ENCODE measurements at regions not wholly inside any gene's neighbourhood (a gene's known extent, or its start where the extent isn't known, plus 50 kb on each side); places are given as distances from the start of the nearest gene placed in this dataset.

DNA sequence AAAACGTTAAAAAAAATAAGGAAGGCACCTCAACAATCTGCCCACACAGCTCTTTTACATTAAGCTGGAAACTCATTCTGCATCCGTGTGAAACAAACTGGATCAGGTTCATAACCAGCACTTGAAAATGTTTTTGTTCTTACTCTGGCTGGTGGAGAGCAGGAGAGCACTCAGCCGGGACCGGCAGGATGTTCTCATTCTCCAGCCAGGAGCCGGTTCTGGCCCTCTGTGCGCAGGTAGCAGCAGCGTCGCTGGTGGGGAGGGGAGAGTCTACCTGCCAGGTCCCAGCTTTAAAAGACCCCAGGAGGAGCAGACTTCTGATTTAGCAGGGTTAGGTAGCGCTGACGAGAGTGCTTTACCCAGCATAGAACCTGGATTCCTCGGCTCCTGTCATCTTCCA, 834.9 kb upstream of the SALL3 start:
- ATAC-seq (ENCODE audit: low FRiP score) = no peak
- WGBS, 2 donors = 72% methylated on average over 11 of the region's 11 CpGs
- intact Hi-C loops (cut with DNase I) = no loop called here

DNA sequence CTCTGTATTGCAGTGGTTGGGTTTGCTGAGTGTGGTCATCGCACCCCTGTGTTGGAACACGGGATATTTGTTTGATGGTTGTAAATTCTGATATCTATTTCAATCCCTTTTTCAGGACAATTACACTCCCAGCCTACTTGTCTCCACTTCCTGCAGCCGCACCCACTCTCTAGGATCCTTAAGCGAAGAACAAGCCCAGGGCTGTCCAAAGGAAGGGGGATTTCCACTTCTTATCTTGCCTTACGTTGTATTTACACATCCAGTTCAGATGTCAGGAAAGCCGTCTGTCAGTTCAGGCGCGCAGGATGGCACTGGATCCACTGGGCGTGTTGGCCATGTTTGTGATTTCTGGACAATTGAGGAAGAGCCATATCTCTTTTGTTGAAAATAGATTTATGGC, 834.5 kb upstream of the SALL3 start:
- Histone ChIP-seq H3K27ac (ENCODE audit: low read depth in 1 of 2, low read length in 2 of 2) (no peak overlapping the region), H3K9me3 (ENCODE audit: control insufficient read depth, low read length) (no peaks in the 10 kb centered on the region), H3K27me3 (ENCODE audit: control insufficient read depth in 1 of 2, insufficient read depth in 2 of 2, low read length in 1 of 2) (no peaks in the 10 kb centered on the region), H3K4me3 (ENCODE audit: low read length in 2 of 2) (no peak overlapping the region), H3K36me3 (ENCODE audit: control insufficient read depth in 1 of 2, insufficient read depth in 2 of 2, low read length in 1 of 2) (no peaks in the 10 kb centered on the region), H3K4me1 (ENCODE audit: control insufficient read depth in 1 of 2, insufficient read depth in 2 of 2, low read length in 2 of 2) (no peaks in the 10 kb centered on the region)
- DNase-seq = no peak
- intact Hi-C loops (cut with DNase I) = no loop called here
- WGBS, 2 donors = 82 to 85% methylated on average over 9 of the region's 9 CpGs
- ATAC-seq (ENCODE audit: low FRiP score) = no peak

More for the DNA sequence above, 834.9 kb upstream of the SALL3 start:
- H3K4me1 ChIP-seq (ENCODE audit: control insufficient read depth in 1 of 2, insufficient read depth in 2 of 2, low read length in 2 of 2) = no peaks in the 10 kb centered on the region
- no peaks in the 10 kb centered on the region for H3K9me3 ChIP-seq (ENCODE audit: control insufficient read depth, low read length)
- no peak for DNase-seq
- no peaks in the 10 kb centered on the region for H3K36me3 ChIP-seq (ENCODE audit: control insufficient read depth in 1 of 2, insufficient read depth in 2 of 2, low read length in 1 of 2)
- H3K4me3 ChIP-seq (ENCODE audit: low read length in 2 of 2) = no peak overlapping the region
- H3K27ac ChIP-seq (ENCODE audit: low read depth in 1 of 2, low read length in 2 of 2) = no peak overlapping the region
- no peaks in the 10 kb centered on the region for H3K27me3 ChIP-seq (ENCODE audit: control insufficient read depth in 1 of 2, insufficient read depth in 2 of 2, low read length in 1 of 2)

DNA sequence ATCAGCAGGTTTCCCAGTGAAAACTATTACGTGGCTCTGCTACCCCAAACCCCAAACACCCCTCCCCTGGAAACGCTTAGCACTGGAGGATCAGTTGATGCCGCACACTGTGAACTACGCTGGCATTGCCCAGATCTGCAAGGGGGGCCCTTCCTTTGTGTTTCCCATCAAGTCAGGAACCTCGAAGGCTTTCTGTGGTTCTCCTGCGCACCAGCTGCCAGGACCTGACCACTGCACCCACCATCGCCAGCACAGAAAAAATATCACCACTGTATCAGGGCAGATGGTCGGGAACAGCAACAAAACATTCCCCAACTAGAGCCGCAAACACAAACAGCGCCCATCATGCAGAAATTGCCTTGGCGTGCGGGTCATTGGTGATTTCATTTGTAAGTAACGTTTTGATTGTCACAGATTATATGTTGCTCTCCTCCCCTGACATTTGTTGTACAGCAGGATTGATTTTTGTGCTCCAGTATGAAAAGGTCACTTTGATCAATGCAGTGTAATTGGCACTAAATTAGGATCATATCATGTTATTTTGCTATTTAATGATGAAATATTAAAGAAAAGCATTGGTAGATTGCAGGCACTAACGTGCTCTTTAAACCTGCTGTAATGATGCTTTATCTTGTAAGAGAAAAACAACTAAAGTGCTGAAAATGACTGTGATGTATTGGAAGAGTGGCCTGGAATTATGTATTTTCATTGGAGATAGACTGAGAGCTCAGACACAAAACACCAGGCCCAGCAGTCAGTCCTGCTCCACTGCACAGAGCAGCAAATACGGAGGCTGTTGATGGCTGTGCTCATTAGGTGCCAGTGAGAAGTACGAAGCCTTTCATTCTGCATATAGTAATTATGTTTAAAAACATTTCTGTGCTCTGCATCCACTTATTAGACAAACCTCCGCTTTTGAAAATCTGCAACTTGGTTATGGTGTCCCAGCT, 833.2 kb upstream of the SALL3 start:
- no peaks in the 10 kb centered on the region for H3K9me3 ChIP-seq (ENCODE audit: control insufficient read depth, low read length)
- no peaks in the 10 kb centered on the region for H3K36me3 ChIP-seq (ENCODE audit: control insufficient read depth in 1 of 2, insufficient read depth in 2 of 2, low read length in 1 of 2)
- ATAC-seq (ENCODE audit: low FRiP score) (no peak), DNase-seq (no peak)
- intact Hi-C loops (cut with DNase I) = no loop called here
- WGBS, 2 donors = 74 to 77% methylated on average over 17 of the region's 17 CpGs
- no peaks in the 10 kb centered on the region for H3K27me3 ChIP-seq (ENCODE audit: control insufficient read depth in 1 of 2, insufficient read depth in 2 of 2, low read length in 1 of 2)
- H3K4me3 ChIP-seq (ENCODE audit: low read length in 2 of 2) = no peak overlapping the region
- H3K27ac ChIP-seq (ENCODE audit: low read depth in 1 of 2, low read length in 2 of 2) = no peak overlapping the region
- H3K4me1 ChIP-seq (ENCODE audit: control insufficient read depth in 1 of 2, insufficient read depth in 2 of 2, low read length in 2 of 2) = no peaks in the 10 kb centered on the region

DNA sequence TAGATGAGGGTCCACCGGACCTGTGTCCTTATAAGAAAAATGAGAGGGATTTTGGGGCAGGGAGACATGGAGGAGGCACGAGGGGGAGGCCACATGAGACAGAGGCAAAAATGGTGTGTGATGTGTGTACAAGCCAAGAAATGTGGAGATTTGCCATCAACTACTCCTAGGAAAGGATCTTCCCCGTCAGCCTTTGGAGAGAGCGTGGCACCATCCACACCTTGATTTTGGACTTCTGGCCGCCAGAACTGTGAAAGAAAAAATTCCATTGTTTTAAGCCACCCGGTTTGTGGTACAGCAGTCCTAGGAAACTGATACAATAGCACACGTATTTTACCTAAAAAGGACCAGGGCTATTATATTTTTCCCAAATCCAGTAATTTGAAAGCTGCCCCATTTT, 829.0 kb upstream of the SALL3 start:
- no peaks in the 10 kb centered on the region for H3K36me3 ChIP-seq (ENCODE audit: control insufficient read depth in 1 of 2, insufficient read depth in 2 of 2, low read length in 1 of 2)
- H3K27ac ChIP-seq (ENCODE audit: low read depth in 1 of 2, low read length in 2 of 2) = no peak overlapping the region
- no peaks in the 10 kb centered on the region for H3K4me1 ChIP-seq (ENCODE audit: control insufficient read depth in 1 of 2, insufficient read depth in 2 of 2, low read length in 2 of 2)
- H3K27me3 ChIP-seq (ENCODE audit: control insufficient read depth in 1 of 2, insufficient read depth in 2 of 2, low read length in 1 of 2) = no peaks in the 10 kb centered on the region
- H3K9me3 ChIP-seq (ENCODE audit: control insufficient read depth, low read length) = peaks cover 2% of the 10 kb centered on the region
- DNase-seq (no peak), ATAC-seq (ENCODE audit: low FRiP score) (no peak)
- 86 to 87% methylated on average over 7 of the region's 7 CpGs for WGBS, 2 donors
- intact Hi-C loops (cut with DNase I) = no loop called here
- H3K4me3 ChIP-seq (ENCODE audit: low read length in 2 of 2) = no peak overlapping the region

- Histone ChIP-seq H3K4me3 (ENCODE audit: low read length in 2 of 2) (no peak overlapping the region), H3K27me3 (ENCODE audit: control insufficient read depth in 1 of 2, insufficient read depth in 2 of 2, low read length in 1 of 2) (no peaks in the 10 kb centered on the region), H3K9me3 (ENCODE audit: control insufficient read depth, low read length) (peaks cover 2% of the 10 kb centered on the region), H3K27ac (ENCODE audit: low read depth in 1 of 2, low read length in 2 of 2) (no peak overlapping the region), H3K36me3 (ENCODE audit: control insufficient read depth in 1 of 2, insufficient read depth in 2 of 2, low read length in 1 of 2) (no peaks in the 10 kb centered on the region), H3K4me1 (ENCODE audit: control insufficient read depth in 1 of 2, insufficient read depth in 2 of 2, low read length in 2 of 2) (no peaks in the 10 kb centered on the region)
- WGBS, 2 donors = 88% methylated on average over 9 of the region's 9 CpGs
- DNase-seq = no peak
- ATAC-seq (ENCODE audit: low FRiP score) = no peak
- intact Hi-C loops (cut with DNase I) = no loop called here
Observed at GRCh38 chr18:78151234-78151633, 828.4 kb upstream of the SALL3 start.

DNA sequence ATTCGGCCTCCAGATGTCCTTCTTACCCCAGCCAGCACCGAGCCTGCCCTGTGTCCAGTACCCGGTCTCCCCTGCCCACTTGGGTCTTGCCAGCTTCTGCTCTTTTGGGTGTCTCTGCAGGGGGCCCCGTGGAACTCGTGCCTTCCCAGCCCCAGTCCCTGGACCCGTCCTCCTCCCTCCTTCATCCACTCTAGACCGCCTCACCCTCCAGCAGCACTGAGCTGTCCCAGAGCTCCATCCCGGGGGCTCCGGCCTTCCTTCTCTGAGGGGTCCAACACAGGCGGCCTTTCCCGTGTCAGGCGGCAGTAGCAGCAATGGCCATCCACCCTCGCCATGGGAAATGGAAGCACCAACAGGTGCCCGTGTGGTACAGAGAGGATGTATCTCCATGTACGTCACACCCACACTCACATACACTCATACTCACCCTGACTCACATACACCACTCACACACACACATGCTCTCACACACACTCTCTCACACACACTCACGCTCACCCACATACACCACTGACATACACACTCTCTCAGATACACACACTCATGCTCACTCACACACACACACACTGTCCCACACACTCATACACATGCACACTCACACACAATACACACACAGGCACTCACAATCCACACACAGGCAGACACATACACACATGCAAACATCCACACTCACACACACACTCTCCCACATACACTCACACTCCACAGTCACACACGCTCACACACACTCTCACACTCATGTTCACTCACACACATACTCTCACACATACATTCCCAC, 827.5 kb upstream of the SALL3 start:
- Histone ChIP-seq H3K4me1 (ENCODE audit: control insufficient read depth in 1 of 2, insufficient read depth in 2 of 2, low read length in 2 of 2) (no peaks in the 10 kb centered on the region), H3K27me3 (ENCODE audit: control insufficient read depth in 1 of 2, insufficient read depth in 2 of 2, low read length in 1 of 2) (no peaks in the 10 kb centered on the region), H3K36me3 (ENCODE audit: control insufficient read depth in 1 of 2, insufficient read depth in 2 of 2, low read length in 1 of 2) (no peaks in the 10 kb centered on the region), H3K27ac (ENCODE audit: low read depth in 1 of 2, low read length in 2 of 2) (no peak overlapping the region), H3K9me3 (ENCODE audit: control insufficient read depth, low read length) (peaks cover 2% of the 10 kb centered on the region), H3K4me3 (ENCODE audit: low read length in 2 of 2) (no peak overlapping the region)
- intact Hi-C loops (cut with DNase I) = no loop called here
- WGBS, 2 donors = 86 to 88% methylated on average over 17 of the region's 17 CpGs
- DNase-seq = no peak
- ATAC-seq (ENCODE audit: low FRiP score) = no peak

GRCh38 chr18:78153362-78153761, 826.3 kb upstream of the SALL3 start:
- ATAC-seq (ENCODE audit: low FRiP score) (no peak), DNase-seq (no peak)
- no peaks in the 10 kb centered on the region for H3K4me1 ChIP-seq (ENCODE audit: control insufficient read depth in 1 of 2, insufficient read depth in 2 of 2, low read length in 2 of 2)
- intact Hi-C loops (cut with DNase I) = no loop called here
- no peaks in the 10 kb centered on the region for H3K36me3 ChIP-seq (ENCODE audit: control insufficient read depth in 1 of 2, insufficient read depth in 2 of 2, low read length in 1 of 2)
- peaks cover 2% of the 10 kb centered on the region for H3K9me3 ChIP-seq (ENCODE audit: control insufficient read depth, low read length)
- WGBS, 2 donors = 87 to 89% methylated on average over 16 of the region's 16 CpGs
- H3K4me3 ChIP-seq (ENCODE audit: low read length in 2 of 2) = no peak overlapping the region
- no peaks in the 10 kb centered on the region for H3K27me3 ChIP-seq (ENCODE audit: control insufficient read depth in 1 of 2, insufficient read depth in 2 of 2, low read length in 1 of 2)
- no peak overlapping the region for H3K27ac ChIP-seq (ENCODE audit: low read depth in 1 of 2, low read length in 2 of 2)

DNA sequence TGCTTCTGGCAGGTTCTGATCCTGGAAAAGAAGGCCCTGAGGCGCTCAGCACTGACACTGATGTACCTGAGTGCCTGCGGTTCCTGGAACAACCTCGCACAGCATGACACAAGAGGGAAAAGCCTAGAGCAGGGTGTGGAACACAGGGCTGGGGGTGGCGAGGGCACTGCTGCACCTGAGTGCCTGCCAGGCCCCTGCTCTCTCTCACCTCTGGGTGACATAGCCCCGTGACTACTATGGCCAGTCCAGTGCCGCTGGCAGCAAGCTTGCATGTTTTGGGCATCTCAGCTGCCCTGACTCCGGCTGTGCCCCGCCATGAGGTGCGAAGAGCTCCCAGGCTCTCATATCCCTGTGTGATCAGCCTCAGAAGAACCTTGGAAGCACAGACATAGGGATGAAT, 825.2 kb upstream of the SALL3 start:
- intact Hi-C loops (cut with DNase I) = no loop called here
- peaks cover 2% of the 10 kb centered on the region for H3K9me3 ChIP-seq (ENCODE audit: control insufficient read depth, low read length)
- ATAC-seq (ENCODE audit: low FRiP score) = no peak
- no peak overlapping the region for H3K4me3 ChIP-seq (ENCODE audit: low read length in 2 of 2)
- DNase-seq = no peak
- H3K27ac ChIP-seq (ENCODE audit: low read depth in 1 of 2, low read length in 2 of 2) = no peak overlapping the region
- no peaks in the 10 kb centered on the region for H3K4me1 ChIP-seq (ENCODE audit: control insufficient read depth in 1 of 2, insufficient read depth in 2 of 2, low read length in 2 of 2)
- no peaks in the 10 kb centered on the region for H3K27me3 ChIP-seq (ENCODE audit: control insufficient read depth in 1 of 2, insufficient read depth in 2 of 2, low read length in 1 of 2)
- 82 to 86% methylated on average over 9 of the region's 9 CpGs for whole genome bisulfite sequencing, 2 donors
- H3K36me3 ChIP-seq (ENCODE audit: control insufficient read depth in 1 of 2, insufficient read depth in 2 of 2, low read length in 1 of 2) = no peaks in the 10 kb centered on the region

All from aorta (tissue), 5 donors.